IPS-15b (cell line): ENCODE measurements at regions not wholly inside any gene's neighbourhood (a gene's known extent, or its start where the extent isn't known, plus 50 kb on each side); places are given as distances from the start of the nearest gene placed in this dataset.

Source experiments
- H3K27me3 ChIP-seq: one replicate; pipeline ENCODE4 v1.6.1; 2013; ENCODE audit warnings: low read length; ENCODE audit not compliant: control insufficient read depth, insufficient read depth
- H3K36me3 ChIP-seq: one replicate; pipeline ENCODE4 v1.6.1; 2013; ENCODE audit warnings: low read length; ENCODE audit not compliant: control insufficient read depth, insufficient read depth
- H3K4me1 ChIP-seq: one replicate; pipeline ENCODE4 v1.6.1; 2013; ENCODE audit warnings: mild to moderate bottlenecking, low read length; ENCODE audit not compliant: control insufficient read depth, insufficient read depth
- H3K4me3 ChIP-seq: one replicate; pipeline ENCODE4 v1.5.1; 2013; ENCODE audit warnings: low read depth, low read length
- H3K9ac ChIP-seq: one replicate; pipeline ENCODE4 v1.6.1; 2013; ENCODE audit warnings: low read depth, mild to moderate bottlenecking, low read length
- H3K9me3 ChIP-seq: one replicate; pipeline ENCODE4 v1.6.1; 2013; ENCODE audit warnings: mild to moderate bottlenecking, low read length; ENCODE audit not compliant: control insufficient read depth, insufficient read depth

DNA sequence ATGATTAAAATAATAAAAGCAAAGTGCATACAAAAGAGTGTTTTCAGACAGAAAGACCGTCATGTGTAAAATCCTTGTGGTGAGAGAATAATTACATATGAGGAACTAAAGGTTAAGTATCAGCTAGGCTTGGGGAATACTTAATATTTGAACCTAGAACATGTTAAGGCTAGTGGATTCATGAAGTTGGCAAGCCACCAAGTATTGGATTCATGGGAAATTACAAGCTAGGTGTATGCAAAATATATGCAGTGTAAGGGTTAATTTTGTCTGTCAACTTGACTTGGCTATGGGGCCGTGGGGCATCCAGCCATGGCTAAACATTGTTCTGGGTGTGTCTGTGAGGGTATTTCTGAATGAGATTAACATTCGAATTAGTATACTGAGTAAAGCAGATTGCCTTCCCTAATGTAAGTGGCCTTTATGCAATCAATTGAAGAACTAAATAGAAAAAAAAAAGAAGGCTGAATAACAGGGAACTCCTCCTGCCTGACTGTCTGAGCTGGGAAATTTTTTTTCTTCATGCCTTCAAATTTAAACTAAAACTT is 533.5 kb upstream of the KLF12 start:
- H3K9ac ChIP-seq = no peak overlapping the region

DNA sequence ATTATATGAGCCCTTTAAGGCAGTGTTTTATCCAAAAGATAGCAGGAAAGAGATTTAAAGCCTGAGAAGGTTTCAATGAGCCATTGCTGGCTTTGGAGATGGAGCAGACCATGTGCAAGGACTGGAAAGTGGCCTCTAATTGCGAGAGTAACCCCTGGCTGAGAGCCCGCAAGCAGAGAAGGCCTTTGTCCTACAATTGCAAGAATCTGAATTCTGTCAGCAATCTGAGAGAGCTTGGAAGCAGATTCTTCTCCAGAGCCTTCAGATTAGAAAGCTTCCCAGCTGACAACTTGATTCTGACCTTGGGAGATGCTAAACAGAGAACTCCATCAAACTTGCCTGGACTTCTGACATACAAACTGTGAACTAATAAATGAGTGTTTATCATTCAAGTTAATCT is 528.7 kb upstream of the KLF12 start:
- no peaks in the 10 kb centered on the region for H3K9me3 ChIP-seq
- H3K4me3 ChIP-seq = no peak overlapping the region
- H3K9ac ChIP-seq = no peak overlapping the region
- H3K36me3 ChIP-seq = no peaks in the 10 kb centered on the region
- no peaks in the 10 kb centered on the region for H3K4me1 ChIP-seq
- H3K27me3 ChIP-seq = no peaks in the 10 kb centered on the region

More for the DNA sequence above, 533.5 kb upstream of the KLF12 start:
- Histone ChIP-seq H3K27me3 (no peaks in the 10 kb centered on the region), H3K4me1 (no peaks in the 10 kb centered on the region), H3K36me3 (no peaks in the 10 kb centered on the region), H3K4me3 (no peak overlapping the region), H3K9me3 (no peaks in the 10 kb centered on the region)

DNA sequence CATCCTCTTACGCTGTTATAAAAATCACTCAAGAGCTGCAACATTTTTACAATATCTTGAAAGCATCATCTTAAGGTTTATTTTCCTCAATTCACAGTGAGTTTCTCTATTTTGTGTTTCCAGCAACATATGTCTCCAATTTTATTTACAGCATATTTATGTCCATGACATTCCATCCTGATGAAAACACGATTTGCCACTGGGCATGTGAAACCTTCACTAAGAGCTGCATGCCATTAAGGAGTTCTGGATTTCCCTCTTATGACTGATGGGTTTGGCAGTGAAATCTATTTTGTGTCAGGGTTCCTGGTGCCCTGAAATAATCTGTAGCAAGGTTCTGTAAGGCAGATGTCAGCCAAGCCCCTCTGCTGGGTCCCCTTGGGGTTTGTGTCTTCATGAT is 527.6 kb upstream of the KLF12 start:
- Histone ChIP-seq H3K9ac (no peak overlapping the region), H3K4me3 (no peak overlapping the region), H3K27me3 (no peaks in the 10 kb centered on the region), H3K36me3 (no peaks in the 10 kb centered on the region), H3K9me3 (peaks cover 3% of the 10 kb centered on the region), H3K4me1 (no peaks in the 10 kb centered on the region)

DNA sequence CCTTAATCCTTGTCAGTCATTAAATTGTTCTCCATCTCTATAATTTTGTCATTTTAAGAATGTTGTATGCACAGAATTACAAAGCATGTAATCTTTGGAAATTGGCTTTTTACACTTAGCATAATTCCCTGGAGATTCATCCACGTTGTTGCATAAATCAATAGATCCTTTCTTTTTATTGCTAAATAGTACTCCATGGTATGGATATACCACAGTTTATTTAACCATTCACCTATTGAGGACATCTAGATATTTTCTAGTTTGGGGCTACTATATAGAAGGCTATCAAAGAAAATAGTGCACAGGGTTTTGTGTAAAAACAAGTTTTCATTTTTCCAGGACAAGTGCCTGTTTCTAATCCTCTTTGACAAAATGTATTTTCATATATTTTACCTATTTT is 523.6 kb upstream of the KLF12 start:
- Histone ChIP-seq H3K36me3 (no peaks in the 10 kb centered on the region), H3K4me3 (no peak overlapping the region), H3K9ac (no peak overlapping the region), H3K4me1 (no peaks in the 10 kb centered on the region), H3K27me3 (no peaks in the 10 kb centered on the region), H3K9me3 (peaks cover 3% of the 10 kb centered on the region)

DNA sequence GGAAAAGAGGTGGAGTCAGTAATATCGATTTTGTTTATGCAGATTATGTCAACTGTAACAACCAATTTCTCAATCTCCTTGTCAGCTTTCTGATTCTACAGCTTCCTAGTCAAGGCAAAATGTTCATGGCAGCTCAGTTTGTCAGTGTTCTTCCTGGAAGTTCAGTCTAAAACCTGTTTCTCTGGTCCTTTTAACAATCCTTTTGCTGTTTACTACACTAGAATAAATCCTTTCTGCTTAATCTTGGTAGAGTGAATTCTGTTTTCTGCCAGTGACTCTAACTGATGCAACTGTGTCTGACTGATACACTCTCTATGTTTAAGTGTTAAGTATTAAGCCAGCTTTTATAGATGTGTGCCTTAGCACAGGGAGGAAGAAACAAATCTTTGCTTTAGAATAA is 516.9 kb upstream of the KLF12 start:
- no peaks in the 10 kb centered on the region for H3K9me3 ChIP-seq
- no peaks in the 10 kb centered on the region for H3K36me3 ChIP-seq
- peaks cover 2% of the 10 kb centered on the region for H3K4me1 ChIP-seq
- no peak overlapping the region for H3K9ac ChIP-seq
- H3K27me3 ChIP-seq = no peaks in the 10 kb centered on the region
- H3K4me3 ChIP-seq = no peak overlapping the region

DNA sequence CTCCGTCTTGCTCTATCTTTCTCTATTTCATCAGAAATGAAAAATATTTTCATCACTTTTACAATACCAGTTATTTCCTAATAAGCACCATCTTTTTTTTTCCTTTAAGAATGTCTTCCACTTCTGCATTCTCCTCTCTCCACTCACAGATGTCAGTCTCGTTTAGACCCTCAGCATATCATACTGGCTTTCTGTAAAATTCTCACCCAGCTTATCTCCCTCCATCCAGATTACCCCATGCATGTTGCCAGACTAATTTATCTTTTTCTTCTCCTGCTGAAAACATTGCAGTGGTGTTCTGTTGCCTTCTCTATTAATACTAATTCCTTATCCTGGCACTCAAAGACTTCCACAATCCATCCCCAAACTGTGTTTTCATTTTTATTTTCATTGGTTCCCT is 513.8 kb upstream of the KLF12 start:
- no peak overlapping the region for H3K4me3 ChIP-seq
- peaks cover 2% of the 10 kb centered on the region for H3K4me1 ChIP-seq
- H3K9me3 ChIP-seq = no peaks in the 10 kb centered on the region
- no peak overlapping the region for H3K9ac ChIP-seq
- H3K36me3 ChIP-seq = no peaks in the 10 kb centered on the region
- H3K27me3 ChIP-seq = no peaks in the 10 kb centered on the region

DNA sequence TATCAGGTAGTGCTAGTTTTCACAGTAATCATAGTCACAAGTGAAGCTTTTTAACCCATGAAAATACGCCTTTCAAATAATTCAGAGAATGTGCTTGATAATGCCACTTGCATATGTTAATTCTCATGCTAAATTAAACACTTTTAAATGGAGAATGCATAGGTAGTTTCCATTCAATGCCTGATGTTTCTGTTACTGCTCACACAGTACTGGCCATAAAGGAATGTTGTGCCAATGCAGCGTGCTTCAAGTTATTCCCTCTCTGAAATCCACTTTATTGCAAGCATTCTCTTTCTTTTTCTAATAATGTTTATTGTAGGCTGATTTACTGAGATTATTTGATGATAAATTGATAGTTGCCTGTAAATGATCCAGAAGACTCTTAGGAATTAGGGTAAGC is 513.0 kb upstream of the KLF12 start:
- Histone ChIP-seq H3K36me3 (no peaks in the 10 kb centered on the region), H3K4me1 (peaks cover 2% of the 10 kb centered on the region), H3K9me3 (no peaks in the 10 kb centered on the region), H3K27me3 (no peaks in the 10 kb centered on the region), H3K9ac (no peak overlapping the region), H3K4me3 (no peak overlapping the region)

DNA sequence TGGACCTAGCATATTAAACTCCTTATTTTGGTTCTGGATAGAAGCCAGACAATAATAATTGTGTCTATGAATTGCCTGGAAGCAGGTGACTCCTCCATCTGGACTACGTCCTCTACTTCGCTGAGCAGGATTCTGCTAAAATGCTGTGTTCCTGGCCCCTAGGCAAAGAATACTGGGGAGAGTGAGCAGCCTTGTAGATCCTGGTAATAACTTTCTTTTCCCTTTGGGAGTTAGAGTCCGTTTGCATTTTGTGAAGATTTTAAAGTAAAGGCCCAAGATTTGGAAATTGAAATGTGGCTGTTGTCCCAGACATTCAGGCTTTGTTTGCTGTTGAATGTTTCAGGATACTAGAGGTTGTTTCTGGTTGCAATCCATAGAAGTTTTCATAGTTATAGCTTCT is 511.9 kb upstream of the KLF12 start:
- Histone ChIP-seq H3K27me3 (no peaks in the 10 kb centered on the region), H3K9me3 (no peaks in the 10 kb centered on the region), H3K36me3 (no peaks in the 10 kb centered on the region), H3K4me3 (no peak overlapping the region), H3K9ac (no peak overlapping the region), H3K4me1 (peaks cover 2% of the 10 kb centered on the region)

DNA sequence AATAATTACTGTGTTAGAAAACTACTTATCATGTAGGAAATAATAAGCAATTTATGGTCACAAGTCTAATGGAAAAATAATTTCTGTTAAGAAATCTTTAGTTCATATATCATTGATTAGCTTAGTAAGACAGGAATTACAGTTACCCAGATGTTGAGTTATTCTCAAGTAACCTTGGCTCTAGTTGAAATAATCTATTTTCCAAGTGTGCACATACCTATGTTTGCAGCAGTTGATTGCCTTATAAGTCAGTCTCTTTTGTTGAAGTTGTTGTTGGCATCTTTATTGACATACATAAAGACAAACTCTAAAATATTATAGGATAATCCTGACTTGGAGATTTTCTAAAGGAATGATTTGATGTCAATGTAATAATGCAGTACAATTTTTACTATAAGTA is 511.4 kb upstream of the KLF12 start:
- Histone ChIP-seq H3K36me3 (no peaks in the 10 kb centered on the region), H3K4me3 (no peak overlapping the region), H3K9me3 (no peaks in the 10 kb centered on the region), H3K27me3 (no peaks in the 10 kb centered on the region), H3K9ac (no peak overlapping the region), H3K4me1 (peaks cover 2% of the 10 kb centered on the region)

DNA sequence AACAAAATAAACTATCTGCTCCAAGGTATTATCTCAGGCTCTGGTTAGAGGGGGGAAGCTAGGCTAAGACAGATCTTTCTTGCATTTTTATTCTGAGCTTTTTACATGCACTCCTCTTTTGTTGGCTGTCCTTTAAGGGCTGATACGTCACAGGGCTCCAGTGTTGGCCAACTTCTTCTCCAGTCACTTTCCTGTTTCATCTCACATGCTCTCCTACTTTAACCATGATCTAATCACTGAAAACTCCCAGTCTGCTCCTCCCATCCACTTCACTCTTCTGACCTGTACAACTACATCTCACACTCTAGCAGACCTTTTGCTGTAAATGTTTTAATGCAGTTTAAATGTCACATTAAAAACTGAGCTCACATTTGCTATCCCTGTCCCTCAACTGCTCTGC is 510.0 kb upstream of the KLF12 start:
- Histone ChIP-seq H3K36me3 (no peaks in the 10 kb centered on the region), H3K9me3 (no peaks in the 10 kb centered on the region), H3K27me3 (no peaks in the 10 kb centered on the region), H3K9ac (no peak overlapping the region), H3K4me1 (peaks cover 2% of the 10 kb centered on the region), H3K4me3 (no peak overlapping the region)

DNA sequence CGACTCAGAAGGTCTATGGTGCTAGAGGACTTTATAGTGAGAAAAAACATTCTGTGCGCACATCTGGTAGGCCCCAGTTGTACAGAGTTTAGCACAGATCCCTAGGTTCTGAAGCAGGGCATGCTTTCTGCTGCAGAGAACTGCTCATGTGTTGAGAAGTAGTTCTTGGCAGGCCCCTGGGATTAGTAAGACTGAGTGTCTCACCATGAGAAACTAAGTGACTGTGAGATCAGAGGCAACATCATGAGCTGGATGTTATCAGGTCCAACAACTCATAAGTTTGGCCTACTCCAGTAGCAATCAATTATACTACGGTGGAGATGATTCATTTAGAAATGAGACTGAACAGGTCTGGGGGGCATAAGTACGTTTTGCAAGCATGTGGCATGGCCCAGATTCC is 507.4 kb upstream of the KLF12 start:
- H3K36me3 ChIP-seq = no peaks in the 10 kb centered on the region
- no peak overlapping the region for H3K4me3 ChIP-seq
- no peak overlapping the region for H3K9ac ChIP-seq
- no peaks in the 10 kb centered on the region for H3K9me3 ChIP-seq
- H3K4me1 ChIP-seq = no peaks in the 10 kb centered on the region
- H3K27me3 ChIP-seq = no peaks in the 10 kb centered on the region

DNA sequence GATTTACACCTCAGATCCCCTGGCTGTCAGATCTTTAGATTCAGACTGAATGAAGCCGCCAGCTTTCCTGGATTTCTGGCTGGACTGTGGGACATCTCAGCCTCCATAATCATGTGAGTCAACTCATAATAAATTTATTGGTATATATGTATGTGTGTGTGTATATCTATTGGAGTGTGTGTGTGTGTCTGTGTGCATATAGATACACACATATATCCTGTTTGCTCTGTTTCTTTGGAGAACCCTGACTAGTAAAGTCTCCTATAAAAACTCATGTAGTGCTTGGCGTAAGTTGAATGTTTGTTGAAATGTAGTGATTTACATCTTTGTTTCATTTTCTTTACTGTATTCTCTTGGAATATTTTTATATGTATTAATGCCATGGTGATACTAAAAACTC is 499.5 kb upstream of the KLF12 start:
- H3K36me3 ChIP-seq = no peaks in the 10 kb centered on the region
- no peaks in the 10 kb centered on the region for H3K4me1 ChIP-seq
- no peak overlapping the region for H3K4me3 ChIP-seq
- no peaks in the 10 kb centered on the region for H3K27me3 ChIP-seq
- H3K9ac ChIP-seq = no peak overlapping the region
- H3K9me3 ChIP-seq = no peaks in the 10 kb centered on the region

DNA sequence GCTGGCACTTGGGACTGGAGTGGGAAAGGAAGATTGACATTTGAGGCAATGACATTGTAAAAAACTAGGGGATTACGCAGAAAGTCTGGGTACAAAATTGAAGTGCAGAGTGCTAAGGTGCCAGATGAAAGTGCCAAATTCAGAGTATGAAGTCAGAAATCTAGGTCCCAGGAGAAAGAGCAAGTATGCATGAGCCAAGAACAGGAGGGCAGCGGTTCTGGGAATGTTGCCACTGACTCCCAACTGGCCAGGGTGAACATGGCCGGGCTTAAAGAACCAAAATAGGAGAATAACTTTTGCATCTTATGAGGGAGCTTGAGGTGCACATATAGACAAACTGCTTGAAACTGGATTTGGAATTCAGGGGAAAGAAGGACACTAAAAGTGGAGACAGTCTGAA is 495.8 kb upstream of the KLF12 start:
- no peaks in the 10 kb centered on the region for H3K36me3 ChIP-seq
- no peaks in the 10 kb centered on the region for H3K27me3 ChIP-seq
- no peaks in the 10 kb centered on the region for H3K9me3 ChIP-seq
- no peak overlapping the region for H3K4me3 ChIP-seq
- no peak overlapping the region for H3K9ac ChIP-seq
- H3K4me1 ChIP-seq = no peaks in the 10 kb centered on the region
